Panc1 (cell line): ENCODE measurements at regions not wholly inside any gene's neighbourhood (a gene's known extent, or its start where the extent isn't known, plus 50 kb on each side); places are given as distances from the start of the nearest gene placed in this dataset.

ENCODE experiments used
- ATAC-seq: fragments of 200-7000 bp; cut with Tn5 transposase; 2 replicates; pipeline ENCODE4 v1.9.1; 2020; ENCODE audit warnings: mild to moderate bottlenecking, moderate library complexity
- BruUV-seq: library from RNA; stranded (reverse); fragments of 400-500 nt; replicated peaks from 2 replicates; lab custom pipeline; 2021; lab: Mats Ljungman, UMichigan
- CTCF ChIA-PET: fragments of 300-600 bp; sonication (Branson Sonifier 250); formaldehyde crosslinking; loops from one replicate; lab custom pipeline; 2022; ENCODE audit warnings: antibody characterized with exemption; lab: Charles Lee
- POLR2A ChIA-PET: fragments of 300-600 bp; sonication (Branson Sonifier 250); formaldehyde crosslinking; loops from one replicate; lab custom pipeline; 2022; ENCODE audit warnings: antibody characterized with exemption; lab: Charles Lee
- DNase-seq: peaks from one replicate; pipeline ENCODE4 v3.0.0-alpha.2; 2010; ENCODE audit warnings: low read depth, low spot score
- H3K27ac ChIP-seq: 2 replicates; pipeline ENCODE4 v1.5.1; 2011; ENCODE audit warnings: mild to moderate bottlenecking, low read length, inconsistent platforms
- H3K27me3 ChIP-seq: fragments of 200-500 bp; sonication (Bioruptor generic); 2 replicates; pipeline ENCODE4 v1.6.0; 2014; ENCODE audit warnings: low read length, inconsistent platforms; ENCODE audit not compliant: control insufficient read depth, insufficient read depth
- H3K36me3 ChIP-seq: fragments of 200-500 bp; sonication (Bioruptor generic); 2 replicates; pipeline ENCODE4 v1.5.1; 2014; ENCODE audit warnings: inconsistent platforms, mild to moderate bottlenecking, low read length, moderate library complexity; ENCODE audit not compliant: control insufficient read depth, insufficient read depth
- H3K4me1 ChIP-seq: 2 replicates; pipeline ENCODE4 v1.5.1; 2011; ENCODE audit warnings: inconsistent platforms, mild to moderate bottlenecking, low read length, moderate library complexity; ENCODE audit not compliant: control insufficient read depth, insufficient read depth
- H3K4me3 ChIP-seq, 2 experiments: 2 replicates each; pipeline ENCODE4 v1.5.1; 2011 to 2012; ENCODE audit warnings: low read depth in 2 of 2, low read length in 2 of 2, mild to moderate bottlenecking in 2 of 2, inconsistent platforms in 1 of 2, moderate library complexity in 1 of 2
- H3K9me3 ChIP-seq: fragments of 200-500 bp; sonication (Bioruptor generic); 2 replicates; pipeline ENCODE4 v1.5.1; 2014; ENCODE audit warnings: low read depth, mild to moderate bottlenecking, inconsistent platforms, low read length, moderate library complexity; ENCODE audit not compliant: control insufficient read depth, insufficient read depth
- CTCF ChIP-seq: fragments of 450-650 bp; IDR thresholded peaks from 2 replicates; pipeline ENCODE4 v1.5.1; 2017; ENCODE audit warnings: mild to moderate bottlenecking
- POLR2AphosphoS5 ChIP-seq: IDR thresholded peaks from 2 replicates; pipeline ENCODE4 v1.6.1; 2012; ENCODE audit warnings: mild to moderate bottlenecking, low read depth, low read length, moderate library complexity
- SIN3A ChIP-seq: IDR thresholded peaks from 2 replicates; pipeline ENCODE4 v1.6.1; 2012; ENCODE audit warnings: low read depth, mild to moderate bottlenecking, low read length, moderate library complexity, borderline replicate concordance; ENCODE audit not compliant: insufficient read depth
- TCF7L2 ChIP-seq: IDR thresholded peaks from 2 replicates; pipeline ENCODE4 v1.6.1; 2011; ENCODE audit warnings: mild to moderate bottlenecking, low read depth, low read length, inconsistent platforms
- in situ Hi-C: cut with HindIII; loops from 2 replicates; pipeline ENCODE4 v1.10.0; 2016; ENCODE audit warnings: low sequenced_read_pairs, low pct_unique_long_range_greater_than_20kb
- intact Hi-C: fragments of 100-400 bp; cut with micrococcal nuclease; formaldehyde crosslinking; loops from one replicate; pipeline ENCODE4 v1.10.0; 2022; ENCODE audit not compliant: unreplicated experiment
- TF ChIP-seq, protein P1 (sequence below), 2 experiments: IDR thresholded peaks; 2 replicates each; pipeline ENCODE4 v1.6.1; 2011 to 2012; ENCODE audit warnings: low read depth in 2 of 2, control low read depth in 1 of 2, low read length in 1 of 2, mild to moderate bottlenecking in 1 of 2, moderate library complexity in 1 of 2; ENCODE audit not compliant: insufficient read depth in 1 of 2

DNA sequence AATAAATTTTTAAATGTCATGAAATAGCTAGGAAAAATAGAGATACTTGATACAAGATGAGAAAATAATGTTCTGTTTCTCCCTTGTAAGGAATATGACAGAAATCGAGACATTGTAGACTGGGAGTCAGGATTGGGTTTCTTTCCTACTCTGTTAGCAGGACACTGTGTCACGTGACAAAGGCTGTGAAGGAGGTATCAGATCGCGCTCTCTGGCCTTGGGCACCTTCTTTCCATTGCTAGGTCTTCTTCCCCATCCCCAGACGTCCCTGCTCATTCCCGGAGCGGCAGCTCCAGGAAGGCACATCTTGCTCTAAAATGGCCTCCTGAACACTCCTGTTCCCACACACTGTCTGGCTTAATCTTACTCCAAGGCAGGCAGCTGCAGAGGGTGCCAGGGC, 133.4 kb downstream of the TM9SF2 start:
- Histone ChIP-seq H3K27me3 (no peaks in the 10 kb centered on the region), H3K4me1 (no peaks in the 10 kb centered on the region), H3K9me3 (no peaks in the 10 kb centered on the region), H3K36me3 (no peaks in the 10 kb centered on the region), H3K4me3 (no peak overlapping the region), H3K27ac (no peak overlapping the region)
- ChIA-PET POLR2A (no interaction called here), CTCF (no interaction called here)
- in situ Hi-C loops, result no loop called here
- no TSS peak for BruUV-seq
- no peak for TF ChIP-seq TCF7L2
- TF ChIP-seq SIN3A, result no peak
- TF ChIP-seq CTCF, result no peak
- TF ChIP-seq, protein P1, sequence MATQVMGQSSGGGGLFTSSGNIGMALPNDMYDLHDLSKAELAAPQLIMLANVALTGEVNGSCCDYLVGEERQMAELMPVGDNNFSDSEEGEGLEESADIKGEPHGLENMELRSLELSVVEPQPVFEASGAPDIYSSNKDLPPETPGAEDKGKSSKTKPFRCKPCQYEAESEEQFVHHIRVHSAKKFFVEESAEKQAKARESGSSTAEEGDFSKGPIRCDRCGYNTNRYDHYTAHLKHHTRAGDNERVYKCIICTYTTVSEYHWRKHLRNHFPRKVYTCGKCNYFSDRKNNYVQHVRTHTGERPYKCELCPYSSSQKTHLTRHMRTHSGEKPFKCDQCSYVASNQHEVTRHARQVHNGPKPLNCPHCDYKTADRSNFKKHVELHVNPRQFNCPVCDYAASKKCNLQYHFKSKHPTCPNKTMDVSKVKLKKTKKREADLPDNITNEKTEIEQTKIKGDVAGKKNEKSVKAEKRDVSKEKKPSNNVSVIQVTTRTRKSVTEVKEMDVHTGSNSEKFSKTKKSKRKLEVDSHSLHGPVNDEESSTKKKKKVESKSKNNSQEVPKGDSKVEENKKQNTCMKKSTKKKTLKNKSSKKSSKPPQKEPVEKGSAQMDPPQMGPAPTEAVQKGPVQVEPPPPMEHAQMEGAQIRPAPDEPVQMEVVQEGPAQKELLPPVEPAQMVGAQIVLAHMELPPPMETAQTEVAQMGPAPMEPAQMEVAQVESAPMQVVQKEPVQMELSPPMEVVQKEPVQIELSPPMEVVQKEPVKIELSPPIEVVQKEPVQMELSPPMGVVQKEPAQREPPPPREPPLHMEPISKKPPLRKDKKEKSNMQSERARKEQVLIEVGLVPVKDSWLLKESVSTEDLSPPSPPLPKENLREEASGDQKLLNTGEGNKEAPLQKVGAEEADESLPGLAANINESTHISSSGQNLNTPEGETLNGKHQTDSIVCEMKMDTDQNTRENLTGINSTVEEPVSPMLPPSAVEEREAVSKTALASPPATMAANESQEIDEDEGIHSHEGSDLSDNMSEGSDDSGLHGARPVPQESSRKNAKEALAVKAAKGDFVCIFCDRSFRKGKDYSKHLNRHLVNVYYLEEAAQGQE (IDR thresholded peaks at IDR 0.05; ENCODE audit: insufficient read depth in 1 of 2, low read depth in 2 of 2, low read length in 1 of 2), result no peak
- no peak for TF ChIP-seq POLR2AphosphoS5
- DNase-seq (no peak), ATAC-seq (no peak)
- intact Hi-C loops, result no loop called here

DNA sequence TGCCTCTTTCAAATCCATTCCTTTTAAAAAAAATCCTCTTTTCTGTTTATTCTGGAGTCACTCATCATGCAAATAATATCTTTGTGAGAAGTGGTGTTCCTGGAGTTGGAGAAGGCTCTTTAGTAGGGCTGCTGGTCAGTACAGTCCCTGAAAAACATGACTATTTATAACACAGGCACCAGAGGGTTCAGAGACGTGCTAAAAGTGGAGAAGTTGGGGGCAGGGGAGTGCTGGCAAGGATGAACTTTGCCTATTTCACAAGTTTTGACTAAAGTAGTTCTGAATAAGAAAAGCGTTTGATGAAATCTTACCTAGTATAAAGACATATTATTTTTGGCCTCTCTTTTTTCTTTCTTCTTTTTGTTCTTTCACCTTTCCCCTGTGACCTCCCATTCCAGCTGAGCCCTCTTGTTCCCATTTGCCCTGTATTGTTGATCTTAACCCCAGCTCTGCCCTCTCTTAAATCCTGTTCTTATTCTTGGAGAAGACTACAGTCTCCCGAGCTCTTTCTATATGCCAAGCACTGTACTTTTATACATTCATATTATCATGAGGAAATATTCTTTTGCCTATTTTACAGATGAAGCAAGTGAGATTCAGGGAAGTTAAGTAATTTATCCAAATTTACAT, 129.1 kb downstream of the TM9SF2 start:
- Histone ChIP-seq H3K36me3 (no peaks in the 10 kb centered on the region), H3K4me1 (no peaks in the 10 kb centered on the region; the same call in 1 of the 2 replicates), H3K27ac (no peak overlapping the region), H3K4me3 (no peak overlapping the region), H3K27me3 (no peaks in the 10 kb centered on the region), H3K9me3 (no peaks in the 10 kb centered on the region)
- ChIA-PET POLR2A (no interaction called here), CTCF (no interaction called here)
- DNase-seq, result no peak
- intact Hi-C loops, result no loop called here
- in situ Hi-C loops, result no loop called here
- no peak for ATAC-seq
- TF ChIP-seq CTCF, result no peak
- TF ChIP-seq POLR2AphosphoS5, result no peak
- TF ChIP-seq SIN3A, result no peak
- TF ChIP-seq TCF7L2, result no peak
- TF ChIP-seq, protein P1 (IDR thresholded peaks at IDR 0.05; ENCODE audit: insufficient read depth in 1 of 2, low read depth in 2 of 2, low read length in 1 of 2), result no peak
- no TSS peak for BruUV-seq
